Uterus (tissue), 2 donors: ENCODE measurements at regions not wholly inside any gene's neighbourhood (a gene's known extent, or its start where the extent isn't known, plus 50 kb on each side); places are given as distances from the start of the nearest gene placed in this dataset.

Experiments used
- POLR2A ChIP-seq, 2 donors: fragments of 450-650 bp; IDR thresholded peaks; one replicate each; pipeline ENCODE4 v1.6.1; 2016; ENCODE audit warnings: antibody characterized with exemption in 2 of 2, mild to moderate bottlenecking in 1 of 2, moderate library complexity in 1 of 2
- TF ChIP-seq, protein P1 (sequence below), 4 experiments: fragments of 200-600 bp in 2 of 4; fragments of 450-650 bp in 2 of 4; sonication (generic) in 2 of 4; IDR thresholded peaks; one replicate each; pipeline ENCODE4 v1.5.1; 2016 to 2019; ENCODE audit warnings: antibody characterized with exemption in 4 of 4, mild to moderate bottlenecking in 2 of 4, moderate library complexity in 1 of 4

DNA sequence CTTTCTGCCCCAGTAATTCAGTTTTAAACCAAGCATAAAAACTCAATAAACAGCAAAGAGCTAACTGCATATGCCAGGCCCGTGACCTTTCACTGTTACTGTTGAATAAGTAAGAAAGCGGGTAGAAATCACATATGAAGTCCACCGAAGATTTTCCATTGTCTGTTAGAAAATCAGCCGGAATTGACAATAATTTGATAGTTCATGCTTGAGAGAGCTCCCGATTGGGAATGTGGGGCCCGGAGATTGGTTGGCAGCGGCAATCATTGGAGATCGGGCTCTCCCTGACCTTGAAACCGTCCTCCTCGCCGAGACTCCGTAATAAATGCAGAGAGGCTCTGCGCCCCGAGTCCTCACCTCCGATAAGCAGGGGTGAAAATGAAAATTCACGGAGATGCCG is 709.6 kb downstream of the BRD1 start:
- TF ChIP-seq, protein P1, sequence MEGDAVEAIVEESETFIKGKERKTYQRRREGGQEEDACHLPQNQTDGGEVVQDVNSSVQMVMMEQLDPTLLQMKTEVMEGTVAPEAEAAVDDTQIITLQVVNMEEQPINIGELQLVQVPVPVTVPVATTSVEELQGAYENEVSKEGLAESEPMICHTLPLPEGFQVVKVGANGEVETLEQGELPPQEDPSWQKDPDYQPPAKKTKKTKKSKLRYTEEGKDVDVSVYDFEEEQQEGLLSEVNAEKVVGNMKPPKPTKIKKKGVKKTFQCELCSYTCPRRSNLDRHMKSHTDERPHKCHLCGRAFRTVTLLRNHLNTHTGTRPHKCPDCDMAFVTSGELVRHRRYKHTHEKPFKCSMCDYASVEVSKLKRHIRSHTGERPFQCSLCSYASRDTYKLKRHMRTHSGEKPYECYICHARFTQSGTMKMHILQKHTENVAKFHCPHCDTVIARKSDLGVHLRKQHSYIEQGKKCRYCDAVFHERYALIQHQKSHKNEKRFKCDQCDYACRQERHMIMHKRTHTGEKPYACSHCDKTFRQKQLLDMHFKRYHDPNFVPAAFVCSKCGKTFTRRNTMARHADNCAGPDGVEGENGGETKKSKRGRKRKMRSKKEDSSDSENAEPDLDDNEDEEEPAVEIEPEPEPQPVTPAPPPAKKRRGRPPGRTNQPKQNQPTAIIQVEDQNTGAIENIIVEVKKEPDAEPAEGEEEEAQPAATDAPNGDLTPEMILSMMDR (IDR thresholded peaks at IDR 0.05), result no peak
- no peak for TF ChIP-seq POLR2A (IDR thresholded peaks at IDR 0.05)
